ENCODE measurements at regions not wholly inside any gene's neighbourhood (a gene's known extent, or its start where the extent isn't known, plus 50 kb on each side); places are given as distances from the start of the nearest gene placed in this dataset.

- H3K4me1 ChIP-seq (ENCODE audit: control insufficient read depth in 1 of 2, insufficient read depth in 2 of 2, low read depth in 1 of 2, low read length in 1 of 2): no peaks in the 10 kb centered on the region
- H3K36me3 ChIP-seq (replicated peaks in 1 of 2; ENCODE audit: control insufficient read depth in 1 of 2, insufficient read depth in 2 of 2, low read length in 1 of 2): no peaks in the 10 kb centered on the region
- CTCF ChIA-PET: interaction anchor here (1.3 to 1.8 kb wide), 2 partner anchors 8 to 1876 kb away, joined by 3 to 9 read pairs; no protein-coding TSS in a partner anchor
- H4K20me1 ChIP-seq (ENCODE audit: insufficient read depth): no peaks in the 10 kb centered on the region
- H3F3A ChIP-seq (replicated peaks; ENCODE audit: insufficient read depth): no peaks in the 10 kb centered on the region
- H3K4me3 ChIP-seq (ENCODE audit: low read depth in 2 of 2, low read length in 1 of 2): no peak overlapping the region
- H3K27ac ChIP-seq (ENCODE audit: low read depth in 2 of 2, low read length in 1 of 2): no peak overlapping the region
- DNase-seq: no peak
- POLR2A ChIA-PET: no interaction called here
- H3K9me2 ChIP-seq: no peaks in the 10 kb centered on the region
- H3K4me2 ChIP-seq: no peak overlapping the region
- no peak overlapping the region for H3K9ac ChIP-seq
- H3K79me2 ChIP-seq (ENCODE audit: insufficient read depth): no peaks in the 10 kb centered on the region
- 14% methylated on average over 13 of the region's 13 CpGs for WGBS (ENCODE audit: low lambda C conversion rate)
- H3K27me3 ChIP-seq (ENCODE audit: insufficient read depth): peaks cover 56% of the 10 kb centered on the region
- H2AFZ ChIP-seq (ENCODE audit: low read depth): no peak overlapping the region
- TF ChIP-seq EZH2phosphoT487 (IDR thresholded peaks at IDR 0.05; ENCODE audit: borderline replicate concordance, low read depth) (no peak), RFX5 (IDR thresholded peaks at IDR 0.05; ENCODE audit: low read length) (no peak), FOXJ3 (CRISPR knock-in tag; IDR thresholded peaks at IDR 0.05) (no peak), USF2 (IDR thresholded peaks at IDR 0.05; ENCODE audit: borderline replicate concordance, low read depth, low read length) (no peak), MXI1 (IDR thresholded peaks at IDR 0.05; ENCODE audit: low read depth, low read length) (no peak), MAX (IDR thresholded peaks at IDR 0.05; ENCODE audit: low read depth) (no peak), POLR2AphosphoS5 (IDR thresholded peaks at IDR 0.05; ENCODE audit: low read depth, low read length) (no peak), NRF1 (IDR thresholded peaks at IDR 0.05; ENCODE audit: low read depth, low read length) (no peak), ELF1 (IDR thresholded peaks at IDR 0.05) (no peak), JUND (IDR thresholded peaks at IDR 0.05) (no peak), CHD2 (IDR thresholded peaks at IDR 0.05; ENCODE audit: low read length, partially characterized antibody) (no peak)
- TF ChIP-seq, protein P1, sequence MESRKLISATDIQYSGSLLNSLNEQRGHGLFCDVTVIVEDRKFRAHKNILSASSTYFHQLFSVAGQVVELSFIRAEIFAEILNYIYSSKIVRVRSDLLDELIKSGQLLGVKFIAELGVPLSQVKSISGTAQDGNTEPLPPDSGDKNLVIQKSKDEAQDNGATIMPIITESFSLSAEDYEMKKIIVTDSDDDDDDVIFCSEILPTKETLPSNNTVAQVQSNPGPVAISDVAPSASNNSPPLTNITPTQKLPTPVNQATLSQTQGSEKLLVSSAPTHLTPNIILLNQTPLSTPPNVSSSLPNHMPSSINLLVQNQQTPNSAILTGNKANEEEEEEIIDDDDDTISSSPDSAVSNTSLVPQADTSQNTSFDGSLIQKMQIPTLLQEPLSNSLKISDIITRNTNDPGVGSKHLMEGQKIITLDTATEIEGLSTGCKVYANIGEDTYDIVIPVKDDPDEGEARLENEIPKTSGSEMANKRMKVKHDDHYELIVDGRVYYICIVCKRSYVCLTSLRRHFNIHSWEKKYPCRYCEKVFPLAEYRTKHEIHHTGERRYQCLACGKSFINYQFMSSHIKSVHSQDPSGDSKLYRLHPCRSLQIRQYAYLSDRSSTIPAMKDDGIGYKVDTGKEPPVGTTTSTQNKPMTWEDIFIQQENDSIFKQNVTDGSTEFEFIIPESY (IDR thresholded peaks at IDR 0.05; ENCODE audit: borderline replicate concordance, low read depth): no peak
- H3K9me3 ChIP-seq: no peaks in the 10 kb centered on the region
Measured at GRCh38 chr15:20348291-20348899, 193.2 kb downstream of the GOLGA6L6 start.

GRCh38 chr15:20346082-20346805 is 195.4 kb downstream of the GOLGA6L6 start:
- no peaks in the 10 kb centered on the region for H3K79me2 ChIP-seq (ENCODE audit: insufficient read depth)
- no peaks in the 10 kb centered on the region for H3K9me3 ChIP-seq
- ChIA-PET POLR2A (no interaction called here), CTCF (interaction anchor here (3.5 kb wide), 1 partner anchor 10 kb away, joined by 14 read pairs; no protein-coding TSS in a partner anchor)
- 3% methylated on average over 4 of the region's 4 CpGs for WGBS (ENCODE audit: low lambda C conversion rate)
- no peaks in the 10 kb centered on the region for H4K20me1 ChIP-seq (ENCODE audit: insufficient read depth)
- H3K27me3 ChIP-seq (ENCODE audit: insufficient read depth): peaks cover 40% of the 10 kb centered on the region
- H3K4me3 ChIP-seq (ENCODE audit: low read depth in 2 of 2, low read length in 1 of 2): no peak overlapping the region
- H3F3A ChIP-seq (replicated peaks; ENCODE audit: insufficient read depth): no peaks in the 10 kb centered on the region
- H3K9ac ChIP-seq: no peak overlapping the region
- no peak overlapping the region for H3K27ac ChIP-seq (ENCODE audit: low read depth in 2 of 2, low read length in 1 of 2)
- H3K36me3 ChIP-seq (replicated peaks in 1 of 2; ENCODE audit: control insufficient read depth in 1 of 2, insufficient read depth in 2 of 2, low read length in 1 of 2): no peaks in the 10 kb centered on the region
- DNase-seq: no peak
- H3K4me2 ChIP-seq: no peak overlapping the region
- H3K9me2 ChIP-seq: no peaks in the 10 kb centered on the region
- H3K4me1 ChIP-seq (ENCODE audit: control insufficient read depth in 1 of 2, insufficient read depth in 2 of 2, low read depth in 1 of 2, low read length in 1 of 2): no peaks in the 10 kb centered on the region
- no peak overlapping the region for H2AFZ ChIP-seq (ENCODE audit: low read depth)
- no peak for TF ChIP-seq TAF1 (IDR thresholded peaks at IDR 0.05; ENCODE audit: borderline replicate concordance, low read depth, low read length)
- no peak for TF ChIP-seq YY1 (IDR thresholded peaks at IDR 0.05; ENCODE audit: low read depth)
- TF ChIP-seq, protein P1 (IDR thresholded peaks at IDR 0.05; ENCODE audit: borderline replicate concordance, low read depth): no peak
- TF ChIP-seq, protein P2, sequence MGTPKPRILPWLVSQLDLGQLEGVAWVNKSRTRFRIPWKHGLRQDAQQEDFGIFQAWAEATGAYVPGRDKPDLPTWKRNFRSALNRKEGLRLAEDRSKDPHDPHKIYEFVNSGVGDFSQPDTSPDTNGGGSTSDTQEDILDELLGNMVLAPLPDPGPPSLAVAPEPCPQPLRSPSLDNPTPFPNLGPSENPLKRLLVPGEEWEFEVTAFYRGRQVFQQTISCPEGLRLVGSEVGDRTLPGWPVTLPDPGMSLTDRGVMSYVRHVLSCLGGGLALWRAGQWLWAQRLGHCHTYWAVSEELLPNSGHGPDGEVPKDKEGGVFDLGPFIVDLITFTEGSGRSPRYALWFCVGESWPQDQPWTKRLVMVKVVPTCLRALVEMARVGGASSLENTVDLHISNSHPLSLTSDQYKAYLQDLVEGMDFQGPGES (IDR thresholded peaks at IDR 0.05; ENCODE audit: low read depth, low read length): no peak
